ENCODE measurements at regions not wholly inside any gene's neighbourhood (a gene's known extent, or its start where the extent isn't known, plus 50 kb on each side); places are given as distances from the start of the nearest gene placed in this dataset.

DNA sequence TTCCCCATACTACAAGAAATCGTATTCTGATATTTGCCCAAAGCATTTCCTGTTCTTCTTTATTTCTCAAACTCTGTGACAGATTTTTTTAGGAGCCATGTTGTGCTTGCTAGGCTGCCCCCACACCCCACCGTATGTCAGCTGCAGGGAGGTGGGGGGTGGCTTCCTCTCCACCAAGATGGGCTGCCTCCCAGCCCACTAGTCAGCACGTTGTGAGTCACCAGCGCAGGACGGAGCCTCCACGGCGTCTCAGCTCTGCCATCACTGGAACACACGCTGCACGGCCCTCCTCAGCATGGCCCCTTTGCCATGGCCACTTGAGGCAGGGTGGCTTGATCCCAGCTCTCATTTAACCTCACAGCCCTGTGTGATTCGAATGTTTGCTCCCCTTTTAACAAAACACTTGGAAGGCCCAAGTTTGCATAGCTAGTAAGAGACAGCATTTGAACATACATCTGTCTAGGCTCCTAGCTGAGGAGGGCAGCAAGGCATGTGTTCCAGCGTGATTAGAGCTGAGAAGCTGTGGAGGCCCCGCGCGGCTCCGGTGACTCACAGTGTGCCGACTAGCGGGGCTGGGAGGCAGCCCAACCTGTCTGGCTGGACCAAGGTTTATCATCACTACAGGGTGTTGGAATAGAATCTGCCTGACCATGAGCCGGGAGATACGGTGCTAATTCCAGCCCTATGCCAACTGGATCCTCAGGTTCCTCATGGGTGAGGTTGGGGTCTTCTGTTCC lies 180.7 kb upstream of the NCAM1 start (continued):
- TF ChIP-seq RXRA (IDR thresholded peaks at IDR 0.05; ENCODE audit: insufficient read depth, low read depth, low read length) (no peak), FOSL1 (IDR thresholded peaks at IDR 0.05; ENCODE audit: insufficient read depth, low read depth, low read length) (no peak)

Data from H1 (cell line).